ENCODE measurements at regions not wholly inside any gene's neighbourhood (a gene's known extent, or its start where the extent isn't known, plus 50 kb on each side); places are given as distances from the start of the nearest gene placed in this dataset.

GRCh38 chr4:102439812-102440211 is 61.3 kb upstream of the NFKB1 start (continued):
- TF ChIP-seq MBD2 (IDR thresholded peaks at IDR 0.05; ENCODE audit: borderline replicate concordance, low read depth) (no peak), POLR3G (IDR thresholded peaks at IDR 0.05; ENCODE audit: extremely low read depth, insufficient read length, insufficient replicate concordance) (no peak), ZNF436 (CRISPR knock-in tag; IDR thresholded peaks at IDR 0.05) (no peak), PHB (CRISPR knock-in tag; IDR thresholded peaks at IDR 0.05) (no peak), MNT (conservative IDR thresholded peaks at IDR 0.05) (no peak), ASH1L (IDR thresholded peaks at IDR 0.05; ENCODE audit: borderline replicate concordance, low read depth, partially characterized antibody) (no peak), PREB (CRISPR knock-in tag; IDR thresholded peaks at IDR 0.05) (no peak), SMAD4 (CRISPR knock-in tag; conservative IDR thresholded peaks at IDR 0.05) (no peak), NFE2 (IDR thresholded peaks at IDR 0.05; ENCODE audit: low read depth) (peak; percentile 68), ZNF12 (CRISPR knock-in tag; IDR thresholded peaks at IDR 0.05) (no peak), EWSR1 (IDR thresholded peaks at IDR 0.05; ENCODE audit: borderline replicate concordance, low read depth, partially characterized antibody) (no peak), RERE (CRISPR knock-in tag; IDR thresholded peaks at IDR 0.05; ENCODE audit: borderline replicate concordance) (no peak), NFATC3 (IDR thresholded peaks at IDR 0.05) (no peak), PYGO2 (tag; IDR thresholded peaks at IDR 0.05) (no peak), ZNF57 (CRISPR knock-in tag; IDR thresholded peaks at IDR 0.05) (no peak), TRIM28 (IDR thresholded peaks at IDR 0.05) (no peak), RBFOX2 (IDR thresholded peaks at IDR 0.05; ENCODE audit: low read depth, low read length) (no peak), ZNF778 (CRISPR knock-in tag; IDR thresholded peaks at IDR 0.05) (no peak), NR4A1 (CRISPR knock-in tag; IDR thresholded peaks at IDR 0.05) (no peak), NR4A1 (tag; IDR thresholded peaks at IDR 0.05) (no peak)

Measured in K562 (cell line).